ENCODE measurements at regions not wholly inside any gene's neighbourhood (a gene's known extent, or its start where the extent isn't known, plus 50 kb on each side); places are given as distances from the start of the nearest gene placed in this dataset.
"Not testable (repeated sequence)": the region's sequence is repeated elsewhere in the genome, so short reads cannot be mapped to it uniquely, and the experiment has no call there.

DNA sequence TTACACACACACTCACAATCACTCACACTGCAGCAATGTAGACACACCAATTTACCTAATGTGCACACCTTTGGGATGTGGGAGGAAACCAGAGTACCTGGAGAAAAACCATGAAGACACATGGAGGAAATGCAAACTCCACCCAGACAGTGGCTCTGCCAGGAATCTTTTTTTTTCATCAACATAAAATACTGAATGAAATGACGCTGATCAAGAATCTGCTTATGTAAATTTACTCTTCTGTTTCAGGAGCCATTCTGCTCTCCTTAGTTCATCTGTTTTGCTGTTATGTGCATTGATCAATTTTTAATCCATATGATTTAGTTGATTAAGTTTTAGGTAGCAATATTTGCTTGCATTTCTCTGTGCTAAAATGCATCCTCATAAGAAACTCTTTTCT, 414.2 kb upstream of the CCDC54 start:
- Histone ChIP-seq H3K4me3 (ENCODE audit: low read depth, low read length) (no peak overlapping the region), H3K9me3 (ENCODE audit: severe bottlenecking) (no peaks in the 10 kb centered on the region), H3K27ac (no peak overlapping the region), H3K36me3 (no peaks in the 10 kb centered on the region), H3K27me3 (ENCODE audit: insufficient read depth, low read depth, severe bottlenecking) (no peaks in the 10 kb centered on the region)
- TF ChIP-seq, protein P1, sequence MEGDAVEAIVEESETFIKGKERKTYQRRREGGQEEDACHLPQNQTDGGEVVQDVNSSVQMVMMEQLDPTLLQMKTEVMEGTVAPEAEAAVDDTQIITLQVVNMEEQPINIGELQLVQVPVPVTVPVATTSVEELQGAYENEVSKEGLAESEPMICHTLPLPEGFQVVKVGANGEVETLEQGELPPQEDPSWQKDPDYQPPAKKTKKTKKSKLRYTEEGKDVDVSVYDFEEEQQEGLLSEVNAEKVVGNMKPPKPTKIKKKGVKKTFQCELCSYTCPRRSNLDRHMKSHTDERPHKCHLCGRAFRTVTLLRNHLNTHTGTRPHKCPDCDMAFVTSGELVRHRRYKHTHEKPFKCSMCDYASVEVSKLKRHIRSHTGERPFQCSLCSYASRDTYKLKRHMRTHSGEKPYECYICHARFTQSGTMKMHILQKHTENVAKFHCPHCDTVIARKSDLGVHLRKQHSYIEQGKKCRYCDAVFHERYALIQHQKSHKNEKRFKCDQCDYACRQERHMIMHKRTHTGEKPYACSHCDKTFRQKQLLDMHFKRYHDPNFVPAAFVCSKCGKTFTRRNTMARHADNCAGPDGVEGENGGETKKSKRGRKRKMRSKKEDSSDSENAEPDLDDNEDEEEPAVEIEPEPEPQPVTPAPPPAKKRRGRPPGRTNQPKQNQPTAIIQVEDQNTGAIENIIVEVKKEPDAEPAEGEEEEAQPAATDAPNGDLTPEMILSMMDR (IDR thresholded peaks at IDR 0.05; ENCODE audit: low read depth, low read length): no peak
- DNase-seq: no peak

DNA sequence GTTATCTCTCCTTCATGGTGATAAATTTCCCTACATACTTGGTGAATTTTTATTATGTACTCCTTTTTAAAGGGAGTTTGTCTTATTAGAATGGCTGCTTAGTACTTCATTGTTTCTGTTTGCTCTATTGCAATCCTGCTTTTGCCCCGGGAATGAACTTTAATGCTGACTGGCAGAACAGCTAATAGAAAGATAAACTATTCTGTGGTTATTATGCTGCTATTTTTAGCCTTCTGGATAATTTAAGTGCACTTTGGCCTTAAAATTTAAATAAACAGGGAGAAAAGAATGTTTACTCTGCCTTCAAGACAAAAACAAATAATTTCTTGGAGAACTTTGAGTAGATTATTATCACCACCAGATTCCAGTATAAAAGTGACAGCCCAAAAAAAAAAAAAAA, 413.8 kb upstream of the CCDC54 start:
- DNase-seq: no peak
- Histone ChIP-seq H3K9me3 (ENCODE audit: severe bottlenecking) (no peaks in the 10 kb centered on the region), H3K36me3 (no peaks in the 10 kb centered on the region), H3K27me3 (ENCODE audit: insufficient read depth, low read depth, severe bottlenecking) (no peaks in the 10 kb centered on the region), H3K27ac (no peak overlapping the region), H3K4me3 (ENCODE audit: low read depth, low read length) (no peak overlapping the region)
- TF ChIP-seq, protein P1 (IDR thresholded peaks at IDR 0.05; ENCODE audit: low read depth, low read length): no peak

DNA sequence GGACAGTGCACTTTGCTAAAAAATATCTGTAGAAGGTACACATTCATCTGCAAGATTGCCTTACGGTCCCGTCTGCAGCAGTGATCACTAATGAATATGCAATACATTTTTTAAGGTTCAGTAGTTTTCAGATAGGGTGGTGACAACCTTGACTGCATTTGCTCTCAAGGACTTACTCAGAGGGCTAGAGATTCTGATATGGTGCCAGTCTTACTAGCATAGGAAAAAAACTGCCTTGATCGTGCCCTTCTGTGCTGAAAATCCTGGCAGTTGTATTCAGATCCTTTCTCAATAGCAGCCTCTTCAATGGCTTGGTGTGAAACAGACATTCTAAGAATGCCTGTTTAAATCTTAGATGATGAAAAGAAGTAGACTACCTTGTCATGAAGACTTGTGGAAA, 411.9 kb upstream of the CCDC54 start:
- Histone ChIP-seq H3K9me3 (ENCODE audit: severe bottlenecking) (no peaks in the 10 kb centered on the region), H3K27me3 (ENCODE audit: insufficient read depth, low read depth, severe bottlenecking) (no peaks in the 10 kb centered on the region), H3K4me3 (ENCODE audit: low read depth, low read length) (no peak overlapping the region), H3K27ac (no peak overlapping the region), H3K36me3 (no peaks in the 10 kb centered on the region)
- DNase-seq: no peak
- TF ChIP-seq, protein P1 (IDR thresholded peaks at IDR 0.05; ENCODE audit: low read depth, low read length): no peak

DNA sequence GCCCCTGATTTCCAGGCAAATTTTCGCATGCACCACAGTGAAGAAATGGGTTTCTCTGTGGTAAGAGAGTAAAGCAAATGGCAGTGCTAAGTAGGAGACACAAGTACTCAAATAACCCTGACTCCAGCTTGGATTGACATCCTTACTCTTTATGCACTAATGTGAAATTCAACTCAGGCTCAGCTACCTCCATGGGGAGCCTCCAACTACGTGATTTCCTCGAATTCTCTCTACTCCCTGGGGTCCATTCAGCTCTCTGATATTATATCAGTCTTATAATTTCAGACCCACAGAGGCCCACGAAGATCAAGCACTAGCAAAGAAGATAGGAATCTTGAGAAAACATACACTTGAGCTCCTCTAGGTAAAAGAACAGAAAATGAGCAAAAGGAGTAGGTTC, 407.6 kb upstream of the CCDC54 start:
- no peaks in the 10 kb centered on the region for H3K27me3 ChIP-seq (ENCODE audit: insufficient read depth, low read depth, severe bottlenecking)
- H3K27ac ChIP-seq: no peak overlapping the region
- no peaks in the 10 kb centered on the region for H3K36me3 ChIP-seq
- TF ChIP-seq, protein P1 (IDR thresholded peaks at IDR 0.05; ENCODE audit: low read depth, low read length): no peak
- no peaks in the 10 kb centered on the region for H3K9me3 ChIP-seq (ENCODE audit: severe bottlenecking)
- no peak for DNase-seq
- H3K4me3 ChIP-seq (ENCODE audit: low read depth, low read length): no peak overlapping the region

DNA sequence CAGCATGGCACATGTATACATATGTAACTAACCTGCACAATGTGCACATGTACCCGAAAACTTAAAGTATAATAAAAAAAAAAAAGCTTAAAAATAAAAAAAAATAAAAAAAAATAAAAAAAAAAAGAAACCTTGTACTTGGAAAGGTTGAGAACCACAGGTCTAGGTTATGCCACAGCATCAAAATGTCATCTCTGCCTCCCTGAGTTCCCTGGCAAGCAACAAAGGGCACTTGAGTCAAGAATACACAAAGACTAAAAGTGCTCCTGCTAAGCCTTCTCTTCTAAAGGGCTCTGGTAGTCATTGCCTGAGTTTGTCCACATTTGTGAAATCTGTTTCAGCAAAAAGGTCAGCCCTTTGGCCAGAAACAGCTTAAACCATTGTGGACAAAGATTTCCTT, 395.8 kb upstream of the CCDC54 start:
- no peak overlapping the region for H3K27ac ChIP-seq
- no peak for DNase-seq
- no peaks in the 10 kb centered on the region for H3K9me3 ChIP-seq (ENCODE audit: severe bottlenecking)
- no peaks in the 10 kb centered on the region for H3K36me3 ChIP-seq
- TF ChIP-seq, protein P1 (IDR thresholded peaks at IDR 0.05; ENCODE audit: low read depth, low read length): no peak
- H3K4me3 ChIP-seq (ENCODE audit: low read depth, low read length): no peak overlapping the region
- no peaks in the 10 kb centered on the region for H3K27me3 ChIP-seq (ENCODE audit: insufficient read depth, low read depth, severe bottlenecking)

DNA sequence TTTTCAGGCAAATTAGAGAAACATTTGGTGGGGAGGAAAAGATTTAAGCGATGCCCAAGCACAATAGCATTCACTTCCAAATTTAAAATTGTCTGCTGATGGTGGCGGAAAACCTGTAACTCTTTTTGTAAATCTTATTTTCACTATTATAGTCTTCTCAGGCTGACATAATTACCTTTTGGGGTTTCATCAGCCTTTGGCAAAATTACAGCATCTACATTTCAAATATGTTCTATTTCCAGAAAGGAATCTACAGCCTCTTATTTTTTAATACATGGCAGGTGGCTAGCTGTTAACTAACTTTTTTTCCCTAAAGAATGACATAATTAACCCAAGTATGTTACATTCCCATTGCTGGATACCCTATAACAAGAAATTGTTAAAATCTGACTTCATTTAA, 391.5 kb upstream of the CCDC54 start:
- no peak overlapping the region for H3K27ac ChIP-seq
- no peaks in the 10 kb centered on the region for H3K36me3 ChIP-seq
- no peak for DNase-seq
- no peaks in the 10 kb centered on the region for H3K27me3 ChIP-seq (ENCODE audit: insufficient read depth, low read depth, severe bottlenecking)
- TF ChIP-seq, protein P1 (IDR thresholded peaks at IDR 0.05; ENCODE audit: low read depth, low read length): no peak
- H3K4me3 ChIP-seq (ENCODE audit: low read depth, low read length): no peak overlapping the region
- no peaks in the 10 kb centered on the region for H3K9me3 ChIP-seq (ENCODE audit: severe bottlenecking)

DNA sequence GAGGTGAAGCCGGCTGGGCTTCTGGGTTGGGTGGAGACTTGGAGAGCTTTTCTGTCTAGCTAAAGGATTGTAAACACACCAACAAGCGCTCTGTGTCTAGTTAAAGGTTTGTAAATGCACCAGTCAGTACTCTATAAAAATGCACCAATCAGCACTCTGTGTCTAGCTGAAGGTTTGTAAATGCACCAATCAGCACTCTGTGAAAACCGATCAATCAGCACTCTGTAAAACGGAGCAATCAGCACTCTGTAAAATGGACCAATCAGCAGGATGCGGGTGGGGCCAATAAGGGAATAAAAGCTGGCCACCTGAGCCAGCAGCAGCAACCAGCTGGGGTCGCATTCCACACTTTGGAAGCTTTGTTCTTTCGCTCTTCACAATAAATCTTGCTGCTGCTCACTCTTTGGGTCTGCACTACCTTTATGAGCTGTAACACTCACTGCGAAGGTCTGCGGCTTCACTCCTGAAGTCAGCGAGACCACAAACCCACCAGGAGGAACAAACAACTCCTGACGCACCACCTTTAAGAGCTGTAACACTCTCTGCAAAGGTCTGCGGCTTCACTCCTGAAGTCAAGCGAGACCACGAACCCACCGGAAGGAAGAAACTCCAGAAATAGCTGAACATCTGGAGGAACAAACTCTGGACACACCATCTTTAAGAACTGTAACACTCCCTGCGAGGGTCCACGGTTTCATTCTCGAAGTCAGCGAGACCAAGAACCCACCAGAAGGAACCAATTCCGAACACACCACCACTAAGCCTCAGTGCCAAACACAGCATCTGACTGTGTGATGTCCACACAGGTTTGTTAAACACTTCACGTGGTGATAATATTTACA, 378.2 kb upstream of the CCDC54 start:
- H3K27me3 ChIP-seq (ENCODE audit: insufficient read depth, low read depth, severe bottlenecking); H3K4me3 ChIP-seq (ENCODE audit: low read depth, low read length); H3K36me3 ChIP-seq: not testable (repeated sequence)

More for the DNA sequence above, 378.2 kb upstream of the CCDC54 start:
- H3K9me3 ChIP-seq (ENCODE audit: severe bottlenecking); DNase-seq: not testable (repeated sequence)
- peak overlapping the region; percentile 49 for H3K27ac ChIP-seq
